Activated T-cell treated with anti-CD3 and anti-CD28 coated beads, Interleukin-2, amount 50 U/mL, for 48 hours (primary cell): ENCODE measurements at regions not wholly inside any gene's neighbourhood (a gene's known extent, or its start where the extent isn't known, plus 50 kb on each side); places are given as distances from the start of the nearest gene placed in this dataset.
"Not testable (repeated sequence)": the region's sequence is repeated elsewhere in the genome, so short reads cannot be mapped to it uniquely, and the experiment has no call there.

ENCODE experiments used
- DNase-seq, 2 experiments: peaks; one replicate each; pipeline ENCODE4 v3.0.0-alpha.2; 2020

- no peak for DNase-seq
These were observed 113.3 kb upstream of the FRMD1 start for GRCh38 chr6:168192195-168192900.

GRCh38 chr6:168190646-168191443 lies 111.8 kb upstream of the FRMD1 start:
- no peak for DNase-seq

DNA sequence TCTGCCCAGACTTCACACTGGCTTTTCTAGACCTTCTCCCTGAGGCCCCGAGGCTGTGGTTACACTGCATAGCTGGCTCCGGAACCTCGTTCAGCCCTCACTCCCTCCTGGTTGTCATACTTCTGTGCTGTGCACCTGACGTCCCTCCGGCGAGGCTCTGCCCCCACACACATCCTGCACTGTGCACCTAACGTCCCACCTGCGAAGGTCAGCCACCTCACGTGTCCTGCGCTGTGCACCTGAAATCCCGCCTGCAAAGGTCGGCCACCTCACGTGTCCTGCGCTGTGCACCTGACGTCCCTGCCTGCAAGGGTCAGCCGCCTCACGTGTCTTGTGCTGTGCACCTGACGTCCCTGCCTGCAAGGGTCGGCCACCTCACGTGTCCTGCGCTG lies 111.0 kb upstream of the FRMD1 start:
- DNase-seq = no peak

DNA sequence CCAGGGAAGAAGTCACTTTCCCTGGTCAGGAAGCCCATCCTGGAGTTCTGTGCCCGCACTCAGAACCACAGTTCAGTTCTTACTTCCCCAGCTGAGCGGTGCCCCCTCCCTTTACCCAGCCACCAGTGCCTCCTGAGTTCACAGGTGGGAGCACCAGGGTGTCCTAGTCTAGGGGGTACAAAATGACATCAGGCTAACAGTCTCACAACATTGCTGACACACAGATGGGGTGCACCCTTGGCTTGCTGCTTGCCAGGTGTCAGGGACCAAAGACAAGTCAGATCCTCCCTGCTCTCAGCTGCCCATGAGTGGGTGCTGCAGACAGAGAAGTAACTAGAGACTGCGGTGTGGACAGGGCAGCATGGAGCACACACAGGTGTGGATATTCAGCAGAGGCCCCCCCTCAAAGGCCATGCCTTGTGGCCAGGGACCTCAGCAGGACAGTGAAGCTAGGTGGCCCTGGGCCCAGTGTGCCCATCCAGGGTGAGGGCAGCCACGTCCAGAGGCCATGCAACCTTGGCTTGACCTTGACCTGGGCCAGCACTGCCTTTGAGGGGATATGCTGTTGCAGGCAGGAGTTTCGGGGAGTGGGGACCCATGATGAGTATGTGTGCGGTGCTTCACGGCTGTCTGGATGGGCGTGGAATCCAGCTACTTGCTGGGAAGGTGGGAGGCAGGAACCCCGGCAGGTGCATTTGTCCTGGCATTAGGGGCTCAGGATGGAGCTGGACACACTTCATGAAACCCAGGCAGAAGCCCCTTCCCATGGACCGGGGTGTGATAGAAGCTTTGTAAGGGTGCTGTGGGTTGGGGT lies 110.4 kb upstream of the FRMD1 start:
- DNase-seq = no peak

DNA sequence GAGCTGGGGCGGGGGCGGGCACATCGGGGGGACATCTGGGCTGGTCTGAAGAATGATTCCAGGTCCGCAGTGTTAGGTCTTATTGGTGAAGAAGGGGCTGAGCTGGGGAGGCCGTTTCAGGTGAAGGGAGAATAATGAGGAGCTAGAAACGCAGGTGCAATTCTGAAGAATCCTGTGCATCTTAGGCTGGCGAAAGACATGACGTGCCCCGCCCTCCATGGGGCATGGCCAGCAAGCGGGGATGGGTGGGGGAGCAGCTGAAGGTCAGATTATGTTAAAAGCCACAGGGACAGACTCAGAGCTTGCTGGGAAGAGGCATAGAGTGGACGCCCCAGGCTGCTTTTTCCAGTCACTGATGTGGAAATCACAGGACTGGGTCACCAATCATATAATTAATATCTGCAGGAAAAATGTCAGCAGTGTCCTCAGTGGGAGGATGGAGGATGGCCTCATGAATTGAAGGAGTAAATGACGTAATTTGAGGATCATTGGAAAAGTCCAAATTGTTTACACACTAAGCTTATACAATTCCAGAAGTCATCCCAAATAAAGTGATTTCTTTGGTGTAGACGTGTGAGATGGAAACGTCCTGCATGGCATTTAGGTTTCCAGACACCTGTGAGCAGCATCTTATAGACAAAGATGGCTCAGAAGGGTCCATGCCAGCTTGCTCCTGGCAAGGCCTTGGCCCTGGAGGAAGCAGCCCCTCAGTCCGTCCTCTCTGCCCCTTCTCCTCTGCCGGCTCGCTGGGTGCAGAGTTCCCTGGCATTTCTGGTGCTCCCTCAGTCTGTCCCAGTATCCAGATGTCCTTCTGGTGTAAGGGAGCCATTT lies 109.6 kb upstream of the FRMD1 start:
- DNase-seq = no peak

DNA sequence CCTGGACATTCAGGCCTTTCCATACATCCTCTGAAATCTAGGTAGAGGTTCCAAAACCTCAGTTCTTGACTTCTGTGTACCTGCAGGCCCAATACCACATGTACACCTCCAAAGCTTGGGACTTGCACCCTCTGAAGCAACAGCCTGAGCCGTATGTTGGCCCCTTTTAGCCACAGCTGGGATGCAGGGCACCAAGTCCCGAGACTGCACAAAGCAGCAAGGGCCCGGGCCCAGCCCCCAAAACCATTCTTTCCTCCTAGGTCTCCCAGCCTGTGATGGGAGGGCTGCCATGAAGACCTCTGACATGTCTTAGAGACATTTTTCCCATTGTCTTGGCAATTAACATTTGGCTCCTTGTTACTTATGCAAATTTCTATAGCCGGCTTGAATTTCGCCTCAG lies 107.4 kb upstream of the FRMD1 start:
- DNase-seq = no peak

- DNase-seq = not testable (repeated sequence)
These were observed 107.0 kb upstream of the FRMD1 start for GRCh38 chr6:168186018-168186417.

DNA sequence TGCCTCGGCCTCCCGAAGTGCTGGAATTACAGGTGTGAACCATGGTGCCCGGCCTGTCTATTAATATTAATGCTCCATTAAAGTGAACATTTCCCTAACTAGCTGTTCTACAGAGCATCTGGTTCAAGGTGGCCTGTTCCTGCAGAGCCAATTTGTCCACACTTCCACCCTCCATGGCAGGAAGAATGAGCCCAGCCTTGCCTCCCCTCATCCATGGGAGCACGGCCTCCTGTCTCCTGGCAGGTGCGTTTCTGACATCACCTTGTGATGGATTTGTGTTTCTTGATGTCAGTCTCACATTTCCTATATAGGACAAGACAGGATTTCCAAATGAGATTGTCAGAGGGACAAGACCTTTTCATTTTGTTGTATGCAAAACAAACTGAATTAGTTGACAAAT lies 105.7 kb upstream of the FRMD1 start:
- DNase-seq = no peak

- DNase-seq = no peak
These were observed 104.6 kb upstream of the FRMD1 start for GRCh38 chr6:168183613-168183970.

DNA sequence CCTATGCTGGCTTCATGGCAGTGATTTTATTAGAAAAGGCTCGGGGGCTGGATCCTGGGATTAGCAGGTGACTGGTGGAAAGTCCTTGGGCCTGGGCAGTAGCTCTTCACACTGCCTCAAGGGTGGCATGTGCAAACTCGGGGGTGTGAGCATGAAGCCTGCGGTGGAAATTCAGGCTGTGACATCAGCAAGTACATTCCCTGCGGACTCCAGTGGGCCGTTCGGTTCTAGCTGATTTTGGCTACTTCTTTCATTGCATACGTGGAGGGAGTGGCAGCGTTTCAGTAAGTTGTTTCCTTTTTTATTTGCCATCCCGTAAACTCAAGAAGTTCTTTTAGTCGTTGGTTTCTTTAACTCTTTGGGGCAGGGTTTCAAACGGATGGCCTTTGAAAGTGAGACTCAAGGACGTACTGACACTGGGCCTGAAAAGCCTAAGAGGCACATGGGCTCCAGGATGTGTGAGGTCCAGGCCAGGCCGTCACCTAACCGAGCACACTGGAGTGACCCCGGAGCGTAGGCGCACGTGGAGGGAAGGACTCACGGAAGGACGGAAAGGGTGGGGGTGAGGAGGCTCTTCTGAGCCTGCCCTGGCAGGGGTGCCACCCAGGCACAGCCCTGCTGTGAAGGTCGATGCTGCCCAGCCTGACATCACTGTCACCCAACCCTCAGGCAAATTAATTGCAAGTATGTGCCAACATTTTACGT lies 104.0 kb upstream of the FRMD1 start:
- no peak for DNase-seq

DNA sequence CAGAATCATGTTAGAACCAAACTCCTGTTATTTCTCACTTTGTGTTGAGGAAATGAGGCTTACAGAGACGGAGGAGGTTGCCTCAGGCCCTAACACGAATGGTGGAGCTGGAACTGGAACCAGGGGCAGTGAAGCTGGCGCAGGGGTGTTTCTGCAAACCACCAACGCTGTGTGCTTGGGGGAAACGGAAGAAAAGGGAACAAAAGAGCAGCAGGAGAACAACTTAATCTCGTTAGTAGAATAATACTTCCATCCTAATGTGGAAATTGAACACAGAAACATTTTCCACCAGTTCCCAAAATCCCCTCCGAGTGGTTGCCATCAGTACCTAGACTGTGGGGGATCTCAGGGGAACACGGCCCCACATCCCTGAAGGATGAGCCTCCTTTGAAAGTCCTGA lies 103.4 kb upstream of the FRMD1 start:
- DNase-seq = no peak

DNA sequence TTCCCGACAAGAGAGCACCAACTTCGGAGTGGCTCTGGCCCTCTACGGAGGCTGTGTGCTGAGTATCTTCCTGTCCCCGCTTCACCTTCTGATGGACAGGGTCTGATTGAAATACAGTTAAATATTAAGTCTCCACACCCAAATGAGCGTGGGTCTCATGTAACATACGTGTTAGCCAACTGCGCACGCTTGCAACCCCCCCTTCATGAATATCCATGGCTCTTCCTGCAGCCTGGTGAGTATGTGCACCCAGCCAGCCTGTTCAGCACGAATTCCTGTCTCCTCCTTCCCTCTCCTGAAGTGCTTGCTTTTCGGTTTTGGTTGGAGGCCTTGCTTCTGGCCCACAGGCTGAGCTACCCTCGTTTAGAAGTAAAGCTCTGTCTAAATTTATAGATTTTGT lies 102.9 kb upstream of the FRMD1 start:
- no peak for DNase-seq

- DNase-seq = no peak
These were observed 102.3 kb upstream of the FRMD1 start for GRCh38 chr6:168181316-168181715.

DNA sequence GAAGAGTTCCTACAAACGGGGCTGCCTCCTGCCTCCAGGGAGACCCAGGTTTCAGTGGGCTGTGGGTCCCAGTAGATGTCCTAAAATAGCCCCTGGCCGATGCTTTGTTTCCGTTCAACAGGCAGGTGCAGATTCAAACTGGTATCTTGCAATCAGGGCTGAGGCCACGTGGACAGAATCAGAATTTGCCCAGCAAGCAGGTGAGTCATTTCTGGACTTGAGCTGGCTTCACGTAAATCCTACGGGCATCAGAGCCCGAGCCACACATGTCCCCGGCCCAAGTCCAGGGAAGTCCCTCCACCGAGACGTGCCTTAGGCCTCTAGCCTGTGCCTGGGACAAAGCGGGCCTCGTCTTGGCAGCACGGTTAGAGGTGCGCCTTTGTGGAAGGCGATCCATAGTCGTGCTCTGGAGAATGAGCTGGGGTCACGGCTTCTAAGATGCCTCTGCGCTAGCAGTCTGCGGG lies 101.6 kb upstream of the FRMD1 start:
- DNase-seq = no peak

DNA sequence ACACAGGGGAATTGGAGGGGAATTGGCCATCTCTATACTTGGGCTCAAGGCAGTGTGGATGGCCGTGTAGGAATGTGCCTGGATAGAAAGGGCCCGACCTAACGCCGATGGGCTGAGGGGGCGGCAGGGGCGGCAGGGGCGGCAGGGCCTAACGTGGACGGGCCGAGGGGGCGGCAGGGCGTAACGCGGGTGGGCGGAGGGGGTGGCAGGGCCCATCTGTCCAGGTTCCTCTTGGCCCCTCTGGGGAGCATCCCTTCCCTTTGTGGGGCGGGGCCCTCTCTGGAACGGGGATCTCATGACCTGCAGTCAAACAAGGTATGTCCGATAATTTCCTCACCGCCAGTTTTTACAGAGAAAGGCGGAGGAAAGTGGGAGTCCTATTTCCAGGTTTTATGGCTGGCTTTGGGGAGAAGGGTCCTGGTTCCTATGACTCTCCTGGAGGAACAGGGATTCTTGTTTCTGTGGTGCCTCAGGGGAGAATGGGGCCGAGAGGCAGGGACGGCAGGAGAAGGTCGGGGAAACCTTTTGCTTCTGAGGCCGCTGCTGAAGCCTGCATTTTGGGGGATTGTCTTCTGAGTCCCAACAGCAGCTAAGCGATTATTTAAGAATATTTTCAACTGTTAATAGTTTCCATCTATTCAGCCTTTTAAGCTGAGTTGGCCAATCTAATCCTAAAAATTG lies 100.8 kb upstream of the FRMD1 start:
- DNase-seq = no peak

GRCh38 chr6:168179133-168179532 lies 100.1 kb upstream of the FRMD1 start:
- no peak for DNase-seq

- DNase-seq = no peak
These were observed 98.3 kb upstream of the FRMD1 start for GRCh38 chr6:168177103-168177891.

DNA sequence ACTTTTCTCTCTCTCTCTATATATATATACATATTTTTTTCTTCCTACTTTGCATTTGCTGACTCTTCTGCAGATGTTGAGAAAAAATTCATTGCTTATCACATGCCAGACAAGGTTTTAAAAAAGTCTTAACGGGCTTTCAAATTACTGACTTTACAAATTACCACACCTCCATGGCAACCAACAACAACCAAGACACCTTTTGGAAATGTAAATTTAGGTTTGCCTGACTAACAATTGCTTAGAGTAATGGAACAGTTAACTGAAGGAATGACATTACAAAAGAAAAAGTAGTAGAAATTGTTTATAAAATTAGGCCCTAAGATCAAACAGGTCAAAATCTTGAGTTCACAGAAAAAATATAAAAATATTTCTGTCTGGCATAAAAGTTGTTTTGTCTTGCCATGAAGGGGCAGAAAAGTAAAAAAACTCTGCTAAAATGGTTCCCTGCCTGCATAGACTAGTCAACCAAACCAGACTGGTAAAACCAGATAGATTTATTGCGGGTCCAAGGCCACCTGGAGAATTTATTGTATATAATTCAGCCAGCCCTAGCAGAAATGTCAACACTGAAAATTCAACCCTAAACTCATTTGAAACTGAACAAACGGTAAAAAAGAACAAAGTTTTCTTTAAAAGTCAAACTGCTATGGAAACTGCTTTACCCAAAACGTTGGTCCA lies 92.8 kb upstream of the FRMD1 start:
- DNase-seq = no peak

GRCh38 chr6:168170841-168171601 lies 92.0 kb upstream of the FRMD1 start:
- no peak for DNase-seq
